CD14-positive monocyte (primary cell): ENCODE measurements at regions not wholly inside any gene's neighbourhood (a gene's known extent, or its start where the extent isn't known, plus 50 kb on each side); places are given as distances from the start of the nearest gene placed in this dataset.

Experiments
- DNase-seq, 3 donors: peaks; one replicate each; pipeline ENCODE4 v3.0.0-alpha.2; 2011 to 2022
- H2AFZ ChIP-seq: 2 replicates; pipeline ENCODE4 v1.6.0; 2012; ENCODE audit warnings: mild to moderate bottlenecking, low read depth, low read length, inconsistent platforms; ENCODE audit not compliant: insufficient read depth, poor library complexity, severe bottlenecking
- H3K27ac ChIP-seq, 2 donors: 1 replicate in 1 of 2; 2 replicates in 1 of 2; pipeline ENCODE4 v1.5.1; 2012 to 2013; ENCODE audit warnings: low read length in 2 of 2, control low read depth in 1 of 2, inconsistent platforms in 1 of 2, low read depth in 1 of 2, mild to moderate bottlenecking in 1 of 2
- H3K27me3 ChIP-seq, 2 donors: one replicate each; pipeline versions ENCODE4 v1.6.0 to v1.6.1; 2011 to 2013; ENCODE audit warnings: low read length in 2 of 2; ENCODE audit not compliant: control insufficient read depth in 2 of 2, insufficient read depth in 2 of 2
- H3K36me3 ChIP-seq, 2 donors: replicated peaks in 1 of 2; 1 replicate in 1 of 2; 2 replicates in 1 of 2; pipeline versions ENCODE4 v1.5.1 to v1.6.1; 2012 to 2013; ENCODE audit warnings: low read length in 2 of 2, control low read depth in 1 of 2, inconsistent platforms in 1 of 2, mild to moderate bottlenecking in 1 of 2; ENCODE audit not compliant: insufficient read depth in 2 of 2, control insufficient read depth in 1 of 2
- H3K4me1 ChIP-seq, 2 donors: 1 replicate in 1 of 2; 2 replicates in 1 of 2; pipeline versions ENCODE4 v1.5.1 to v1.6.1; 2012 to 2013; ENCODE audit warnings: low read length in 2 of 2, control low read depth in 1 of 2, inconsistent platforms in 1 of 2, mild to moderate bottlenecking in 1 of 2, moderate library complexity in 1 of 2; ENCODE audit not compliant: insufficient read depth in 2 of 2, control insufficient read depth in 1 of 2
- H3K4me2 ChIP-seq: replicated peaks from 2 replicates; pipeline ENCODE3; 2012; ENCODE audit warnings: low read length, moderate library complexity, mild to moderate bottlenecking; ENCODE audit not compliant: poor library complexity, severe bottlenecking; ENCODE audit errors: extremely low read depth
- H3K4me3 ChIP-seq, 3 experiments: fragments of 200-600 bp in 1 of 3; sonication (generic) in 1 of 3; replicated peaks in 1 of 3; 1 replicate in 2 of 3; 2 replicates in 1 of 3; pipeline ENCODE4 v1.5.1; 2011 to 2013; ENCODE audit warnings: low read length in 3 of 3, mild to moderate bottlenecking in 3 of 3, control low read depth in 2 of 3, low read depth in 2 of 3, inconsistent platforms in 1 of 3, moderate library complexity in 1 of 3
- H3K79me2 ChIP-seq: 2 replicates; pipeline ENCODE4 v1.6.0; 2012; ENCODE audit warnings: mild to moderate bottlenecking, control low read depth, inconsistent platforms, low read length, moderate library complexity; ENCODE audit not compliant: insufficient read depth
- H3K9ac ChIP-seq: 2 replicates; pipeline ENCODE4 v1.6.0; 2017; ENCODE audit warnings: low read length, mild to moderate bottlenecking; ENCODE audit not compliant: insufficient read depth, poor library complexity, severe bottlenecking
- H3K9me3 ChIP-seq, 2 donors: replicated peaks in 1 of 2; 1 replicate in 1 of 2; 2 replicates in 1 of 2; pipeline versions ENCODE4 v1.5.1 to v1.6.1; 2012 to 2013; ENCODE audit warnings: low read length in 2 of 2, control low read depth in 1 of 2; ENCODE audit not compliant: control insufficient read depth in 1 of 2, insufficient read depth in 1 of 2
- H4K20me1 ChIP-seq: 2 replicates; pipeline ENCODE4 v1.6.0; 2012; ENCODE audit warnings: mild to moderate bottlenecking, low read length, control low read depth, moderate library complexity; ENCODE audit not compliant: insufficient read depth
- H3K27ac Mint-ChIP-seq, 7 donors: one replicate each; pipeline ENCODE4 v1.8.0; 2020; ENCODE audit warnings: mild to moderate bottlenecking in 7 of 7, mixed read lengths in 7 of 7, moderate library complexity in 6 of 7, inconsistent platforms in 2 of 7
- H3K27me3 Mint-ChIP-seq, 3 donors: one replicate each; pipeline ENCODE4 v1.8.0; 2021 to 2022; ENCODE audit warnings: low read depth in 3 of 3, mild to moderate bottlenecking in 3 of 3, mixed read lengths in 3 of 3, moderate library complexity in 3 of 3, inconsistent platforms in 1 of 3
- H3K36me3 Mint-ChIP-seq, 2 donors: one replicate each; pipeline ENCODE4 v1.8.0; 2020; ENCODE audit warnings: mixed read lengths in 2 of 2, inconsistent platforms in 1 of 2, mild to moderate bottlenecking in 1 of 2
- H3K4me1 Mint-ChIP-seq: one replicate; pipeline ENCODE4 v1.8.0; 2020; ENCODE audit warnings: mild to moderate bottlenecking, mixed read lengths
- H3K4me3 Mint-ChIP-seq, 2 donors: one replicate each; pipeline ENCODE4 v1.8.0; 2020; ENCODE audit warnings: mild to moderate bottlenecking in 2 of 2, mixed read lengths in 2 of 2, moderate library complexity in 1 of 2
- H3K9me3 Mint-ChIP-seq, 7 donors: one replicate each; pipeline ENCODE4 v1.8.0; 2020 to 2022; ENCODE audit warnings: mixed read lengths in 7 of 7, mild to moderate bottlenecking in 6 of 7, moderate library complexity in 6 of 7, inconsistent platforms in 2 of 7
- WGBS: methylation state at CpG from one replicate; pipeline ENCODE4 v1.1.5; 2013; ENCODE audit warnings: missing lambda C conversion rate; ENCODE audit not compliant: insufficient coverage; 5-methylcytosine and 5-hydroxymethylcytosine counted together
- intact Hi-C, 2 donors: fragments of 100-400 bp; cut with micrococcal nuclease; formaldehyde crosslinking; loops; one replicate each; pipeline versions ENCODE4 v1.15.0 to v1.15.1; 2023
- TF ChIP-seq, protein P1 (sequence below): fragments of 200-600 bp; IDR thresholded peaks from one replicate; pipeline ENCODE4 v1.8.0; 2022; ENCODE audit warnings: antibody characterized with exemption, mild to moderate bottlenecking

- H3K4me3 ChIP-seq, result no peak overlapping the region
- H3K79me2 ChIP-seq, result no peaks in the 10 kb centered on the region
- TF ChIP-seq, protein P1, sequence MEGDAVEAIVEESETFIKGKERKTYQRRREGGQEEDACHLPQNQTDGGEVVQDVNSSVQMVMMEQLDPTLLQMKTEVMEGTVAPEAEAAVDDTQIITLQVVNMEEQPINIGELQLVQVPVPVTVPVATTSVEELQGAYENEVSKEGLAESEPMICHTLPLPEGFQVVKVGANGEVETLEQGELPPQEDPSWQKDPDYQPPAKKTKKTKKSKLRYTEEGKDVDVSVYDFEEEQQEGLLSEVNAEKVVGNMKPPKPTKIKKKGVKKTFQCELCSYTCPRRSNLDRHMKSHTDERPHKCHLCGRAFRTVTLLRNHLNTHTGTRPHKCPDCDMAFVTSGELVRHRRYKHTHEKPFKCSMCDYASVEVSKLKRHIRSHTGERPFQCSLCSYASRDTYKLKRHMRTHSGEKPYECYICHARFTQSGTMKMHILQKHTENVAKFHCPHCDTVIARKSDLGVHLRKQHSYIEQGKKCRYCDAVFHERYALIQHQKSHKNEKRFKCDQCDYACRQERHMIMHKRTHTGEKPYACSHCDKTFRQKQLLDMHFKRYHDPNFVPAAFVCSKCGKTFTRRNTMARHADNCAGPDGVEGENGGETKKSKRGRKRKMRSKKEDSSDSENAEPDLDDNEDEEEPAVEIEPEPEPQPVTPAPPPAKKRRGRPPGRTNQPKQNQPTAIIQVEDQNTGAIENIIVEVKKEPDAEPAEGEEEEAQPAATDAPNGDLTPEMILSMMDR, result no peak
- H3K9ac ChIP-seq, result no peak overlapping the region
- peaks cover 0 to 2% (median 0%) of the 10 kb centered on the region in 3 donors for H3K27me3 Mint-ChIP-seq
- DNase-seq, result no peak
- H4K20me1 ChIP-seq, result no peaks in the 10 kb centered on the region
- no peak overlapping the region for H3K4me3 Mint-ChIP-seq
- H3K27ac ChIP-seq, result no peak overlapping the region
- H3K36me3 Mint-ChIP-seq, result no peaks in the 10 kb centered on the region
- H3K36me3 ChIP-seq, result no peaks in the 10 kb centered on the region
- no peaks in the 10 kb centered on the region for H3K9me3 ChIP-seq
- H3K4me1 ChIP-seq, result no peaks in the 10 kb centered on the region
- H3K4me2 ChIP-seq, result no peak overlapping the region
- H3K27me3 ChIP-seq, result no peaks in the 10 kb centered on the region
- intact Hi-C loops, result no loop called here
- no peaks in the 10 kb centered on the region for H3K4me1 Mint-ChIP-seq
- no peak overlapping the region for H3K27ac Mint-ChIP-seq
- 0% methylated on average over 3 of the region's 7 CpGs for WGBS
- H2AFZ ChIP-seq, result no peak overlapping the region
- H3K9me3 Mint-ChIP-seq, result peaks cover 0 to 4% (median 0%) of the 10 kb centered on the region in 7 donors
Measured at GRCh38 chrX:25523574-25524540, 508.1 kb upstream of the ARX start.

- intact Hi-C loops, result no loop called here
- no peak overlapping the region for H3K9ac ChIP-seq
- H4K20me1 ChIP-seq, result no peaks in the 10 kb centered on the region
- no peak overlapping the region for H3K4me3 Mint-ChIP-seq
- WGBS, result no CpG with 5 or more reads among the region's 1 CpG
- H3K36me3 ChIP-seq, result no peaks in the 10 kb centered on the region
- H2AFZ ChIP-seq, result no peak overlapping the region
- H3K27ac ChIP-seq, result no peak overlapping the region
- no peaks in the 10 kb centered on the region for H3K79me2 ChIP-seq
- H3K4me1 Mint-ChIP-seq, result no peaks in the 10 kb centered on the region
- H3K9me3 ChIP-seq, result no peaks in the 10 kb centered on the region
- no peak overlapping the region for H3K27ac Mint-ChIP-seq
- H3K36me3 Mint-ChIP-seq, result no peaks in the 10 kb centered on the region
- TF ChIP-seq, protein P1, result no peak
- H3K4me3 ChIP-seq, result no peak overlapping the region
- no peak overlapping the region for H3K4me2 ChIP-seq
- H3K9me3 Mint-ChIP-seq, result peaks cover 0 to 1% (median 0%) of the 10 kb centered on the region in 7 donors
- no peaks in the 10 kb centered on the region for H3K4me1 ChIP-seq
- no peaks in the 10 kb centered on the region for H3K27me3 ChIP-seq
- H3K27me3 Mint-ChIP-seq, result peaks cover 0 to 2% (median 0%) of the 10 kb centered on the region in 3 donors
- DNase-seq, result no peak
Measured at GRCh38 chrX:25527156-25527555, 511.4 kb upstream of the ARX start.
